Left ventricle myocardium inferior (tissue), 1 donor: ENCODE measurements at regions not wholly inside any gene's neighbourhood (a gene's known extent, or its start where the extent isn't known, plus 50 kb on each side); places are given as distances from the start of the nearest gene placed in this dataset.

Source experiments
- DNase-seq: peaks from one replicate; pipeline ENCODE4 v3.0.0-alpha.2; 2020
- H3K27ac ChIP-seq: fragments of 200-600 bp; replicated peaks from 2 replicates; pipeline ENCODE4 v1.8.0; 2021
- H3K27me3 ChIP-seq: fragments of 200-600 bp; 2 replicates; pipeline ENCODE4 v1.8.0; 2021; ENCODE audit warnings: low read depth
- H3K36me3 ChIP-seq: fragments of 200-600 bp; 2 replicates; pipeline ENCODE4 v1.8.0; 2021
- H3K4me1 ChIP-seq: fragments of 200-600 bp; 2 replicates; pipeline ENCODE4 v1.8.0; 2021
- H3K4me3 ChIP-seq: fragments of 200-600 bp; 2 replicates; pipeline ENCODE4 v1.8.0; 2021; ENCODE audit warnings: mild to moderate bottlenecking, moderate library complexity
- H3K9me3 ChIP-seq: fragments of 200-600 bp; replicated peaks from 2 replicates; pipeline ENCODE4 v1.8.0; 2021
- CTCF ChIP-seq: fragments of 200-600 bp; IDR thresholded peaks from 2 replicates; pipeline ENCODE4 v1.8.0; 2021; ENCODE audit warnings: antibody characterized with exemption, mild to moderate bottlenecking, borderline replicate concordance
- intact Hi-C: fragments of 100-400 bp; cut with micrococcal nuclease; formaldehyde crosslinking; loops from one replicate; pipeline ENCODE4 v1.11.0; 2022
- donor health status: DM: no; HTN: yes; CAD: no; lungs with severe emphysema.

- Histone ChIP-seq H3K4me3 (no peak overlapping the region), H3K9me3 (no peaks in the 10 kb centered on the region), H3K27ac (no peak overlapping the region), H3K4me1 (peaks cover 4% of the 10 kb centered on the region), H3K27me3 (no peaks in the 10 kb centered on the region), H3K36me3 (no peaks in the 10 kb centered on the region)
- intact Hi-C loops, result no loop called here
- no peak for DNase-seq
- no peak for TF ChIP-seq CTCF
Observed at GRCh38 chr2:217539126-217539525, 463.7 kb downstream of the TNS1 start.

GRCh38 chr2:217538719-217539118 lies 464.1 kb downstream of the TNS1 start:
- DNase-seq, result no peak
- Histone ChIP-seq H3K27ac (no peak overlapping the region), H3K4me1 (peaks cover 4% of the 10 kb centered on the region), H3K9me3 (no peaks in the 10 kb centered on the region), H3K27me3 (no peaks in the 10 kb centered on the region), H3K4me3 (no peak overlapping the region), H3K36me3 (no peaks in the 10 kb centered on the region)
- no peak for TF ChIP-seq CTCF
- intact Hi-C loops, result no loop called here

GRCh38 chr2:217535957-217536708 lies 466.7 kb downstream of the TNS1 start:
- Histone ChIP-seq H3K27ac (no peak overlapping the region), H3K36me3 (no peaks in the 10 kb centered on the region), H3K4me1 (peaks cover 7% of the 10 kb centered on the region), H3K9me3 (no peaks in the 10 kb centered on the region), H3K27me3 (no peaks in the 10 kb centered on the region), H3K4me3 (no peak overlapping the region)
- DNase-seq, result no peak
- intact Hi-C loops, result no loop called here
- TF ChIP-seq CTCF, result no peak

- intact Hi-C loops, result no loop called here
- TF ChIP-seq CTCF, result no peak
- Histone ChIP-seq H3K27ac (no peak overlapping the region), H3K4me3 (no peak overlapping the region), H3K36me3 (no peaks in the 10 kb centered on the region), H3K27me3 (no peaks in the 10 kb centered on the region), H3K4me1 (peaks cover 17% of the 10 kb centered on the region), H3K9me3 (no peaks in the 10 kb centered on the region)
- DNase-seq, result peak; percentile 39
Observed at GRCh38 chr2:217530392-217531090, 472.3 kb downstream of the TNS1 start.

GRCh38 chr2:217529271-217529670 lies 473.5 kb downstream of the TNS1 start:
- no peaks in the 10 kb centered on the region for H3K36me3 ChIP-seq
- no peaks in the 10 kb centered on the region for H3K9me3 ChIP-seq
- no peak overlapping the region for H3K4me3 ChIP-seq
- intact Hi-C loops, result no loop called here
- no peak for DNase-seq
- TF ChIP-seq CTCF, result no peak
- peaks cover 17% of the 10 kb centered on the region for H3K4me1 ChIP-seq
- H3K27ac ChIP-seq, result no peak overlapping the region
- no peaks in the 10 kb centered on the region for H3K27me3 ChIP-seq
